HG02885 (cell line): ENCODE measurements at regions not wholly inside any gene's neighbourhood (a gene's known extent, or its start where the extent isn't known, plus 50 kb on each side); places are given as distances from the start of the nearest gene placed in this dataset.
A peak's percentile ranks its signal among the peaks of the same experiment; 100 is the strongest.
"Not testable (repeated sequence)": the region's sequence is repeated elsewhere in the genome, so short reads cannot be mapped to it uniquely, and the experiment has no call there.

Experiments used
- ATAC-seq: cut with Tn5 transposase; IDR thresholded peaks from one replicate; pipeline ENCODE4 v1.9.1; 2021; ENCODE audit warnings: mild to moderate bottlenecking; ENCODE audit not compliant: unreplicated experiment, poor library complexity

GRCh38 chr5:53160895-53161294, 51.3 kb upstream of the MOCS2 start:
- ATAC-seq = no peak

GRCh38 chr5:53161876-53162275, 52.3 kb upstream of the MOCS2 start:
- ATAC-seq = no peak

GRCh38 chr5:53164478-53165165, 55.1 kb upstream of the MOCS2 start:
- no peak for ATAC-seq

GRCh38 chr5:53165431-53166182, 56.0 kb upstream of the MOCS2 start:
- ATAC-seq = no peak

- ATAC-seq = no peak
Observed at GRCh38 chr5:53166183-53166495, 56.6 kb upstream of the MOCS2 start.

- ATAC-seq = no peak
Observed at GRCh38 chr5:53167836-53168235, 58.3 kb upstream of the MOCS2 start.

GRCh38 chr5:53169933-53170332, 60.4 kb upstream of the MOCS2 start:
- ATAC-seq = no peak

GRCh38 chr5:53170746-53171349, 61.3 kb upstream of the MOCS2 start:
- peak; percentile 61 for ATAC-seq

GRCh38 chr5:53172073-53172472, 62.5 kb upstream of the MOCS2 start:
- not testable (repeated sequence) for ATAC-seq

GRCh38 chr5:53172630-53173029, 63.1 kb upstream of the MOCS2 start:
- no peak for ATAC-seq

GRCh38 chr5:53173083-53173482, 63.5 kb upstream of the MOCS2 start:
- ATAC-seq = no peak

- no peak for ATAC-seq
Observed at GRCh38 chr5:53178830-53179229, 69.3 kb upstream of the MOCS2 start.

GRCh38 chr5:53179691-53180090, 70.1 kb upstream of the MOCS2 start:
- ATAC-seq = no peak

- no peak for ATAC-seq
Observed at GRCh38 chr5:53180538-53180937, 71.0 kb upstream of the MOCS2 start.

- no peak for ATAC-seq
Observed at GRCh38 chr5:53180991-53181390, 71.4 kb upstream of the MOCS2 start.

GRCh38 chr5:53183880-53184279, 74.3 kb upstream of the MOCS2 start:
- no peak for ATAC-seq

GRCh38 chr5:53191548-53192165, 82.1 kb upstream of the MOCS2 start:
- no peak for ATAC-seq

- no peak for ATAC-seq
Observed at GRCh38 chr5:53194086-53194485, 84.5 kb upstream of the MOCS2 start.

GRCh38 chr5:53199882-53200281, 90.3 kb upstream of the MOCS2 start:
- ATAC-seq = no peak

GRCh38 chr5:53200306-53200705, 90.7 kb upstream of the MOCS2 start:
- ATAC-seq = no peak

GRCh38 chr5:53201746-53202145, 92.2 kb upstream of the MOCS2 start:
- ATAC-seq = no peak
